ENCODE measurements at regions not wholly inside any gene's neighbourhood (a gene's known extent, or its start where the extent isn't known, plus 50 kb on each side); places are given as distances from the start of the nearest gene placed in this dataset.

GRCh38 chr1:200319148-200319547 lies 90.7 kb downstream of the ZNF281 start:
- no peak for DNase-seq (ENCODE audit: low read depth in 2 of 2)

- no peak for DNase-seq (ENCODE audit: low read depth in 2 of 2)
These were observed 92.6 kb downstream of the ZNF281 start for GRCh38 chr1:200317236-200317635.

GRCh38 chr1:200316148-200316803 lies 93.6 kb downstream of the ZNF281 start:
- DNase-seq (ENCODE audit: low read depth in 2 of 2) = no peak

- DNase-seq (ENCODE audit: low read depth in 2 of 2) = no peak
These were observed 95.6 kb downstream of the ZNF281 start for GRCh38 chr1:200314085-200314750.

GRCh38 chr1:200311256-200311655 lies 98.6 kb downstream of the ZNF281 start:
- DNase-seq (ENCODE audit: low read depth in 2 of 2) = no peak

- no peak for DNase-seq (ENCODE audit: low read depth in 2 of 2)
These were observed 99.0 kb downstream of the ZNF281 start for GRCh38 chr1:200310824-200311223.

- DNase-seq (ENCODE audit: low read depth in 2 of 2) = no peak
These were observed 102.1 kb downstream of the ZNF281 start for GRCh38 chr1:200307755-200308066.

- no peak for DNase-seq (ENCODE audit: low read depth in 2 of 2)
These were observed 102.7 kb downstream of the ZNF281 start for GRCh38 chr1:200306944-200307754.

GRCh38 chr1:200305806-200306205 lies 104.0 kb downstream of the ZNF281 start:
- DNase-seq (ENCODE audit: low read depth in 2 of 2) = no peak

GRCh38 chr1:200304171-200304570 lies 105.7 kb downstream of the ZNF281 start:
- DNase-seq (ENCODE audit: low read depth in 2 of 2) = no peak

- no peak for DNase-seq (ENCODE audit: low read depth in 2 of 2)
These were observed 106.9 kb downstream of the ZNF281 start for GRCh38 chr1:200302921-200303290.

GRCh38 chr1:200302192-200302920 lies 107.5 kb downstream of the ZNF281 start:
- DNase-seq (ENCODE audit: low read depth in 2 of 2) = peak; percentile 20 to 34

GRCh38 chr1:200301152-200301551 lies 108.7 kb downstream of the ZNF281 start:
- no peak for DNase-seq (ENCODE audit: low read depth in 2 of 2)

- DNase-seq (ENCODE audit: low read depth in 2 of 2) = no peak
These were observed 110.3 kb downstream of the ZNF281 start for GRCh38 chr1:200299571-200299970.

- DNase-seq (ENCODE audit: low read depth in 2 of 2) = no peak
These were observed 111.6 kb downstream of the ZNF281 start for GRCh38 chr1:200298242-200298641.

GRCh38 chr1:200296091-200296661 lies 113.7 kb downstream of the ZNF281 start:
- no peak for DNase-seq (ENCODE audit: low read depth in 2 of 2)

- no peak for DNase-seq (ENCODE audit: low read depth in 2 of 2)
These were observed 115.6 kb downstream of the ZNF281 start for GRCh38 chr1:200294241-200294640.

GRCh38 chr1:200292699-200293098 lies 117.1 kb downstream of the ZNF281 start:
- no peak for DNase-seq (ENCODE audit: low read depth in 2 of 2)

GRCh38 chr1:200291106-200291505 lies 118.7 kb downstream of the ZNF281 start:
- no peak for DNase-seq (ENCODE audit: low read depth in 2 of 2)

- DNase-seq (ENCODE audit: low read depth in 2 of 2) = no peak
These were observed 119.7 kb downstream of the ZNF281 start for GRCh38 chr1:200290010-200290685.

GRCh38 chr1:200288226-200288625 lies 121.6 kb downstream of the ZNF281 start:
- no peak for DNase-seq (ENCODE audit: low read depth in 2 of 2)
